IMR-90 (cell line): ENCODE measurements at regions not wholly inside any gene's neighbourhood (a gene's known extent, or its start where the extent isn't known, plus 50 kb on each side); places are given as distances from the start of the nearest gene placed in this dataset.

Experiments used
- ATAC-seq: fragments of 200-7000 bp; cut with Tn5 transposase; 2 replicates; pipeline ENCODE4 v1.9.1; 2020; ENCODE audit warnings: low read depth, mild to moderate bottlenecking, moderate library complexity
- BruUV-seq: library from RNA; stranded (reverse); fragments of 400-500 nt; replicated peaks from 2 replicates; lab custom pipeline; 2021; lab: Mats Ljungman, UMichigan
- CTCF ChIA-PET: fragments of 300-600 bp; formaldehyde crosslinking; extraction: SDS; loops from one replicate; lab custom pipeline; 2021; ENCODE audit warnings: antibody characterized with exemption; lab: Yijun Ruan, JAX
- POLR2A ChIA-PET: fragments of 300-600 bp; sonication (Branson Sonifier 250); formaldehyde crosslinking; loops from one replicate; lab custom pipeline; 2022; ENCODE audit warnings: antibody characterized with exemption; ENCODE audit not compliant: unreplicated experiment; lab: Charles Lee
- DNase-seq: peaks from one replicate; pipeline ENCODE4 v3.0.0; 2013
- H2AFZ ChIP-seq: replicated peaks from 2 replicates; pipeline ENCODE3; 2013; ENCODE audit warnings: low read length, mild to moderate bottlenecking; ENCODE audit not compliant: poor library complexity
- H2AK5ac ChIP-seq: 2 replicates; pipeline ENCODE4 v1.6.1; 2013; ENCODE audit warnings: low read depth, low read length, inconsistent platforms
- H2AK9ac ChIP-seq: replicated peaks from 2 replicates; pipeline ENCODE3; 2013; ENCODE audit warnings: mild to moderate bottlenecking, low read depth, low read length, moderate library complexity; ENCODE audit not compliant: poor library complexity
- H2BK120ac ChIP-seq: 2 replicates; pipeline ENCODE4 v1.6.1; 2013; ENCODE audit warnings: low read depth, low read length, inconsistent platforms
- H2BK15ac ChIP-seq: 3 replicates; pipeline ENCODE4 v1.6.1; 2013; ENCODE audit warnings: low read depth, low read length, inconsistent platforms
- H2BK20ac ChIP-seq: 2 replicates; pipeline ENCODE4 v1.6.1; 2013; ENCODE audit warnings: low read depth, mild to moderate bottlenecking, inconsistent platforms, low read length, moderate library complexity
- H2BK5ac ChIP-seq: 2 replicates; pipeline ENCODE4 v1.6.1; 2013; ENCODE audit warnings: mild to moderate bottlenecking, low read depth, low read length, inconsistent platforms; ENCODE audit not compliant: poor library complexity, severe bottlenecking
- H3K14ac ChIP-seq: replicated peaks from 2 replicates; pipeline ENCODE4 v1.6.1; 2013; ENCODE audit warnings: low read depth, low read length, inconsistent platforms
- H3K18ac ChIP-seq: 2 replicates; pipeline ENCODE4 v1.6.1; 2013; ENCODE audit warnings: low read depth, low read length, control low read depth
- H3K23ac ChIP-seq: 2 replicates; pipeline ENCODE4 v1.6.1; 2013; ENCODE audit warnings: low read depth, low read length, inconsistent platforms
- H3K27ac ChIP-seq: 2 replicates; pipeline ENCODE4 v1.5.1; 2013; ENCODE audit warnings: mild to moderate bottlenecking, control low read depth, low read length; ENCODE audit not compliant: insufficient read depth
- H3K27me3 ChIP-seq: 2 replicates; pipeline ENCODE4 v1.6.1; 2013; ENCODE audit warnings: low read length; ENCODE audit not compliant: control insufficient read depth, insufficient read depth
- H3K36me3 ChIP-seq: 2 replicates; pipeline ENCODE4 v1.6.1; 2013; ENCODE audit warnings: low read length, mixed read lengths; ENCODE audit not compliant: control insufficient read depth, insufficient read depth
- H3K4ac ChIP-seq: 2 replicates; pipeline ENCODE4 v1.6.1; 2013; ENCODE audit warnings: low read depth, low read length, inconsistent platforms
- H3K4me1 ChIP-seq: 2 replicates; pipeline ENCODE4 v1.6.1; 2013; ENCODE audit warnings: low read length, mixed read lengths; ENCODE audit not compliant: control insufficient read depth, insufficient read depth
- H3K4me2 ChIP-seq: 2 replicates; pipeline ENCODE4 v1.6.1; 2013; ENCODE audit warnings: low read depth, mild to moderate bottlenecking, control low read depth, low read length, moderate library complexity
- H3K4me3 ChIP-seq: 2 replicates; pipeline ENCODE4 v1.5.1; 2013; ENCODE audit warnings: low read depth, mild to moderate bottlenecking, control low read depth, low read length, moderate library complexity; ENCODE audit not compliant: insufficient read depth
- H3K56ac ChIP-seq: 2 replicates; pipeline ENCODE4 v1.6.1; 2013; ENCODE audit warnings: low read length, inconsistent platforms; ENCODE audit not compliant: insufficient read depth; ENCODE audit errors: extremely low read depth
- H3K79me1 ChIP-seq, 2 experiments: 2 replicates each; pipeline ENCODE4 v1.6.1; 2013; ENCODE audit warnings: low read length in 2 of 2, inconsistent platforms in 1 of 2, low read depth in 1 of 2
- H3K9ac ChIP-seq: 2 replicates; pipeline ENCODE4 v1.6.1; 2013; ENCODE audit warnings: low read depth, low read length, control low read depth
- H3K9me1 ChIP-seq: 2 replicates; pipeline ENCODE4 v1.6.1; 2013; ENCODE audit warnings: low read length, inconsistent platforms; ENCODE audit not compliant: insufficient read depth
- H3K9me3 ChIP-seq: 2 replicates; pipeline ENCODE4 v1.6.1; 2013; ENCODE audit warnings: low read length; ENCODE audit not compliant: control insufficient read depth, insufficient read depth
- H4K20me1 ChIP-seq: 2 replicates; pipeline ENCODE4 v1.6.1; 2013; ENCODE audit warnings: low read length, inconsistent platforms; ENCODE audit not compliant: insufficient read depth
- H4K5ac ChIP-seq: 2 replicates; pipeline ENCODE4 v1.6.1; 2013; ENCODE audit warnings: mild to moderate bottlenecking, low read depth, low read length, control low read depth
- H4K8ac ChIP-seq, 2 experiments: 2 replicates each; pipeline ENCODE4 v1.6.1; 2013; ENCODE audit warnings: low read depth in 2 of 2, low read length in 2 of 2, control low read depth in 1 of 2, inconsistent platforms in 1 of 2
- H4K91ac ChIP-seq: 2 replicates; pipeline ENCODE4 v1.6.1; 2013; ENCODE audit warnings: low read depth, low read length, inconsistent platforms; ENCODE audit not compliant: insufficient read depth
- BHLHE40 ChIP-seq: fragments of 150-350 bp; IDR thresholded peaks from 2 replicates; pipeline ENCODE4 v1.6.1; 2016; ENCODE audit warnings: mild to moderate bottlenecking, low read depth, low read length
- CHD1 ChIP-seq: IDR thresholded peaks from 2 replicates; pipeline ENCODE4 v1.6.1; 2012; ENCODE audit warnings: low read depth, low read length, improper control_type of control experiment
- CTCF ChIP-seq: conservative IDR thresholded peaks from 2 replicates; pipeline ENCODE4 v1.5.1; 2012; ENCODE audit warnings: mild to moderate bottlenecking, low read depth, low read length, improper control_type of control experiment
- WGBS, 2 experiments: methylation state at CpG; one replicate each; pipeline versions ENCODE4 v1.1.5 to v1.1.7; 2013; ENCODE audit warnings: missing lambda C conversion rate in 2 of 2; ENCODE audit not compliant: insufficient read length in 1 of 2; ENCODE audit errors: extremely low coverage in 2 of 2; 5-methylcytosine and 5-hydroxymethylcytosine counted together
- dilution Hi-C: fragments of 300-500 bp; cut with HindIII; formaldehyde crosslinking; loops from one replicate; pipeline ENCODE4 v1.14.3; 2018; ENCODE audit warnings: low sequenced_read_pairs; ENCODE audit not compliant: unreplicated experiment
- in situ Hi-C: fragments of 300-500 bp; cut with MboI; formaldehyde crosslinking; loops from 3 replicates; pipeline ENCODE4 v1.14.3; 2019; ENCODE audit warnings: low sequenced_read_pairs, inconsistent platforms, mixed read lengths
- intact Hi-C: fragments of 100-400 bp; cut with micrococcal nuclease; formaldehyde crosslinking; loops from 2 replicates; pipeline ENCODE4 v1.10.0; 2022

- POLR2A ChIA-PET = no interaction called here
- Histone ChIP-seq H2BK120ac (no peak overlapping the region), H2AK9ac (no peak overlapping the region), H3K14ac (no peak overlapping the region), H3K4me2 (no peak overlapping the region), H3K18ac (no peak overlapping the region), H4K91ac (no peak overlapping the region), H2AK5ac (no peak overlapping the region), H3K27me3 (peaks cover 61% of the 10 kb centered on the region), H4K5ac (no peak overlapping the region), H3K56ac (no peak overlapping the region), H3K4ac (no peak overlapping the region), H2BK5ac (no peak overlapping the region), H3K23ac (no peak overlapping the region), H3K36me3 (no peaks in the 10 kb centered on the region), H2BK20ac (no peak overlapping the region), H2AFZ (no peak overlapping the region), H3K79me1 (no peaks in the 10 kb centered on the region), H3K4me3 (no peak overlapping the region), H3K9ac (no peak overlapping the region), H2BK15ac (no peak overlapping the region), H3K4me1 (peaks cover 10% of the 10 kb centered on the region), H4K8ac (no peak overlapping the region), H3K9me3 (peaks cover 2% of the 10 kb centered on the region; the same call in 1 of the 2 replicates), H3K27ac (no peak overlapping the region), H3K9me1 (no peaks in the 10 kb centered on the region), H4K20me1 (no peaks in the 10 kb centered on the region)
- intact Hi-C loops (no loop called here), in situ Hi-C loops (no loop called here), dilution Hi-C loops (no loop called here)
- no TSS peak for BruUV-seq
- CTCF ChIA-PET = interaction anchor here (0.6 to 0.8 kb wide), 3 partner anchors 14 to 36 kb away, joined by 3 to 4 read pairs (median 4); no protein-coding TSS in a partner anchor
- WGBS, 2 experiments = no CpG with 5 or more reads among the region's 1 CpG
- DNase-seq = peak; percentile 85
- ATAC-seq = peak; percentile 93
- TF ChIP-seq CHD1 (no peak), CTCF (no peak), BHLHE40 (0 out of 2 replicates have a peak, but pooled peaks have one; percentile 9)
These were observed 121.1 kb downstream of the CDC5L start for GRCh38 chr6:44508646-44509045.
